ENCODE measurements at regions not wholly inside any gene's neighbourhood (a gene's known extent, or its start where the extent isn't known, plus 50 kb on each side); places are given as distances from the start of the nearest gene placed in this dataset.

- Histone ChIP-seq H3K9me3 (no peaks in the 10 kb centered on the region), H3K4me3 (no peak overlapping the region), H3K36me3 (no peaks in the 10 kb centered on the region), H3K4me1 (replicated peaks) (no peaks in the 10 kb centered on the region), H3K27ac (no peak overlapping the region), H3K27me3 (replicated peaks; ENCODE audit: insufficient read depth) (no peaks in the 10 kb centered on the region)
- no peak for DNase-seq (ENCODE audit: low spot score)
- TF ChIP-seq POLR2AphosphoS5 (IDR thresholded peaks at IDR 0.05) (no peak), CTCF (IDR thresholded peaks at IDR 0.05) (no peak), POLR2A (IDR thresholded peaks at IDR 0.05) (no peak)
- intact Hi-C loops (cut with DNase I): no loop called here
- WGBS: 56% methylated on average over 1 of the region's 1 CpG
These were observed 616.3 kb downstream of the EPHA4 start for GRCh38 chr2:220955776-220956175.

GRCh38 chr2:220956429-220956828, 615.7 kb downstream of the EPHA4 start:
- intact Hi-C loops (cut with DNase I): no loop called here
- Histone ChIP-seq H3K36me3 (no peaks in the 10 kb centered on the region), H3K27ac (no peak overlapping the region), H3K4me1 (replicated peaks) (no peaks in the 10 kb centered on the region), H3K9me3 (no peaks in the 10 kb centered on the region), H3K4me3 (no peak overlapping the region), H3K27me3 (replicated peaks; ENCODE audit: insufficient read depth) (no peaks in the 10 kb centered on the region)
- no peak for TF ChIP-seq POLR2AphosphoS5 (IDR thresholded peaks at IDR 0.05)
- TF ChIP-seq CTCF (IDR thresholded peaks at IDR 0.05): no peak
- no peak for TF ChIP-seq POLR2A (IDR thresholded peaks at IDR 0.05)
- 77% methylated on average over 2 of the region's 2 CpGs for WGBS
- no peak for DNase-seq (ENCODE audit: low spot score)

GRCh38 chr2:220959391-220959802, 612.7 kb downstream of the EPHA4 start:
- no peaks in the 10 kb centered on the region for H3K36me3 ChIP-seq
- 15% methylated on average over 1 of the region's 1 CpG for WGBS

GRCh38 chr2:220961143-220961860, 610.8 kb downstream of the EPHA4 start:
- TF ChIP-seq POLR2AphosphoS5 (IDR thresholded peaks at IDR 0.05): no peak
- no peak for TF ChIP-seq CTCF (IDR thresholded peaks at IDR 0.05)
- TF ChIP-seq POLR2A (IDR thresholded peaks at IDR 0.05): no peak
- no peak overlapping the region for H3K4me3 ChIP-seq
- no peaks in the 10 kb centered on the region for H3K9me3 ChIP-seq
- H3K4me1 ChIP-seq (replicated peaks): no peaks in the 10 kb centered on the region
- no peaks in the 10 kb centered on the region for H3K27me3 ChIP-seq (replicated peaks; ENCODE audit: insufficient read depth)
- intact Hi-C loops (cut with DNase I): no loop called here
- no peak overlapping the region for H3K27ac ChIP-seq
- 78% methylated on average over 2 of the region's 2 CpGs for WGBS
- no peaks in the 10 kb centered on the region for H3K36me3 ChIP-seq
- no peak for DNase-seq (ENCODE audit: low spot score)

More at GRCh38 chr2:220959391-220959802, 612.7 kb downstream of the EPHA4 start:
- TF ChIP-seq POLR2A (IDR thresholded peaks at IDR 0.05) (no peak), POLR2AphosphoS5 (IDR thresholded peaks at IDR 0.05) (peak; percentile 54)
- no peaks in the 10 kb centered on the region for H3K9me3 ChIP-seq
- H3K4me3 ChIP-seq: no peak overlapping the region
- DNase-seq (ENCODE audit: low spot score): peak; percentile 40
- H3K27me3 ChIP-seq (replicated peaks; ENCODE audit: insufficient read depth): no peaks in the 10 kb centered on the region
- intact Hi-C loops (cut with DNase I): no loop called here
- no peak overlapping the region for H3K27ac ChIP-seq
- H3K4me1 ChIP-seq (replicated peaks): no peaks in the 10 kb centered on the region

- 36% methylated on average over 2 of the region's 2 CpGs for WGBS
- intact Hi-C loops (cut with DNase I): no loop called here
- H3K27me3 ChIP-seq (replicated peaks; ENCODE audit: insufficient read depth): no peaks in the 10 kb centered on the region
- H3K4me1 ChIP-seq (replicated peaks): no peaks in the 10 kb centered on the region
- no peak for TF ChIP-seq POLR2AphosphoS5 (IDR thresholded peaks at IDR 0.05)
- no peak for TF ChIP-seq CTCF (IDR thresholded peaks at IDR 0.05)
- no peak for TF ChIP-seq POLR2A (IDR thresholded peaks at IDR 0.05)
- no peaks in the 10 kb centered on the region for H3K36me3 ChIP-seq
- DNase-seq (ENCODE audit: low spot score): no peak
- H3K4me3 ChIP-seq: no peak overlapping the region
- H3K9me3 ChIP-seq: no peaks in the 10 kb centered on the region
- no peak overlapping the region for H3K27ac ChIP-seq
These were observed 609.5 kb downstream of the EPHA4 start for GRCh38 chr2:220962556-220962955.
